Stimulated activated CD8-positive, alpha-beta memory T cell treated with anti-CD3 and anti-CD28 coated beads, Interleukin-15, amount 100 ng/mL, for 4 hours (primary cell): ENCODE measurements at regions not wholly inside any gene's neighbourhood (a gene's known extent, or its start where the extent isn't known, plus 50 kb on each side); places are given as distances from the start of the nearest gene placed in this dataset.

Source experiments
- DNase-seq, 2 donors: peaks; one replicate each; pipeline ENCODE4 v3.0.0-alpha.2; 2020; ENCODE audit warnings: low read depth in 2 of 2

DNA sequence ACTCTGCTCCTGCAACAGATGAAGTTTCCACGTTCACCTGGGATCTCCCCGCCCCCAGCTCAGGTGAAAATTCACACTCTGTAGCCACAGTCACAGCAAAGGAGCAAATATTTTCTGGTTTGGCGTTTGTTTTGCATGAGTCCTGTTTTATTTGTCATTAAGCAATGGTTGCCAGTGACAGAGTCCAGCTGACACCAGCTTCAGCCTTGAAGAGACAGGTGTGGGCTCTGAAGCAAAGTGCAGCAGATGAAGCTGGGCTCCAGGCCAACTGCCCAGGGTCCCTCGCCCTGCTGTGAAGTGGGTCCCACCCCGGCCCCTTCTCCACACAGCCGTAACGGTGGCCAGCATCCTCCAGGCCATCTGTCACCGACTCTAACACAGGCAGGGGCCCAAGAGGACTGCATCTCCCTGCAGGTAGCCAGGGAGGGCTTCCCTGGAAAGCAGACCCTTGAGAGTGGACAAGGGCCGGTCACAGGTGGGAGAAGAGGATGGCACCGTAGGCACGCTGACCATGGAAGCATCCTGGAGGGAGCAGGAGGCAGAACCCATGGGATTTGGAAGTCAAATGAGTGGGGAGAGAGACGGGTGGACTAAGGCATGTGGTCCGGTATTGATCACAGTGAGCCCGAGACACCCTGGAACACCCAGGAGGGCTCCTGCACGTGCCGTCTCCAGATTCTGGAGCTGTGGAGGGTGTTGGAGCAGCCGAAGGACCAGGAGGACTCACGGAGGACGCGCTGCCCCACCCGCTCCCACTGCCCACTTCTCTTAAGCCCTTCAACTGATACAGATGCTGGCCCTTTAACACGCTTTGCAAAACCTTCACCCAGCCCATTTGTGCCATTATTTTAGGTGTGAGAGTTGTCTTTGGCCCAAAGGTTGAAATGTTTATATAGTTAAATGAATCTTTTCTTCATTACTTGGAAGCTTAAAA lies 294.5 kb downstream of the BRD1 start:
- DNase-seq: no peak

GRCh38 chr22:49531368-49531791 lies 296.3 kb downstream of the BRD1 start:
- no peak for DNase-seq

DNA sequence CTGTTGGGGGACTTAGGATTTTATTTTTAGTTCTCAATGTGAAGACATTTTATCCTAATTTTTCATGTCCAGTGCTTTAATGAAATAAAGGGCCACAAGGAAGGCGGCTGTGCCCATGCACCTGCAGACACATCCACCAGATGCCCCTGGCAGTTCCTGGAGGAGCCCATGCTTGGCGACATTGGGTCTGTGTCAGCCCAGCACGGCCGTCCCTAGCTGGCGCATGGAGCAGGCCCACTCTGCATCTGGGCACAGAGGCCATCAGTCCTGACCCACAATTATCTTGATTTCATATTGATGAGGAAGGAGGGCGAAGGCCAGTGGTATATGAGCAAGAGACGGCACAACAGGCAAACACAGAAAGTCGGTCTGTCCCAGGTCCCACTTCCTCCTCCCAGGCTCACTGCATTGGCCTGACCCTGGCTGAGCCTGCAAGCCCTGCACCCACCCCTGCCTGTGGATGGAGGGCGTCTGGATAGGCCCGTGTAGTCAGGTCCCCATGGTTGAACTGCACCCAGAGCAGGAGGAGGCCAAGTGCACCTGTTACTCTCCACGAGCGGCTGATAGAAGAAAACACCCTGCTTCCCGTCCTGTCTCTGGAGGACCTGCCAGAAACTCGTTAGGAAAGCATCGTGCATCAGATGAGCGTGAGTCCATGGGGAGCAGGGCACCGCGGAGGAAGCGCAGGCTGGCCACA lies 296.9 kb downstream of the BRD1 start:
- DNase-seq: no peak

- DNase-seq: no peak
Observed at GRCh38 chr22:49528420-49528720, 299.3 kb downstream of the BRD1 start.

GRCh38 chr22:49527611-49528419 lies 299.9 kb downstream of the BRD1 start:
- no peak for DNase-seq

DNA sequence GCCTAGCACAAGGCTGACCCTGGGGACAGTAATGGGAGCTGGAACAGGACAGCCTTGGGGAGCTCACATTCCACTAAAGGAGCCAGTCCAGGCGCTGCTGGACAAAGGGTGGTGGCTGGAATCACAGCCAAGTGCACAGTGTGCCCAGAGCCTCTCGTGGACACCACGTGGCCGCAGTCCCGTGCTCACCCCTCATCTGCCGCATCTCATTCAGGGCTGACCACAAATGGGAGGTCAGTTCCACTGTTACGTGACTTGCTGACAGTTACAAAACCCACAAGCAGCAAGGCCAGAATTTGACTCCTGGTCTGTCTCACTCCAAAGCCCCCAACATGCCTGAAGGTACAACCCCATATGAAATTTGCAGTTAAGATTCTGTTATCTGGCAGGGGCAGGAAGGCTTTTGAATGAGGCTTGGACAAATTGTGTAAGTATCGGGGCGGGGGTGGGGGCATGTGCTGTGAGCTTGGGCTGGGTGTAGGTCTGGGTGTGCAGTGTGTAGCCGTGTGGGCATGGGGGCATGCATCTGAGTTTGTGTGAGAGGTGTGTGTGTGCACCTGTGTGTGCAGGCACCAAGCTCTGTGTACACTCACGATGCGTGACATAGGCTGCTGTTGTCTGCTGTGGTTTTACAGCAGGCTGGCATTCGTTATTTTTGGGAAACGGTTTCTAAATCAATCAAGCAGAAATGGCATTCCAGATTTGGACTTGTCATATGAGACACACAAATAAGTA lies 301.7 kb downstream of the BRD1 start:
- no peak for DNase-seq

DNA sequence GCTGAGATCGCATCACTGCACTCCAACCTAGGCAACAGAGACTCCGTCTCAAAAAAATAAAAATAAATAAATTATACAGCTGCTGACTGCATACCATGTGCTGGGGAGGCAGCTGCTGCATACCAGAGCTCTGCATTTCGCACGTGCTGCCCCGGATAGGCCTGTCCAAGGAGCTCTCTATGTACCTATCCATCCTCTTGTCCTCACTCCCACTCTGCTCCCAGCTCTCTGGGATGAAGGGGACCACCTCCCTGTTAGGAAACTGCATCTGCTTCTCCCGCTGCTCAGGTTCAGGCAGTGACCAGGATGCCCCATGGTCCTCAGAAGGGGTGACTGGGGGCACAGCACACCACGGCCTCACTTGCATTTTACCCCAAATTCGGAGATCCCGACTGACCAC lies 302.3 kb downstream of the BRD1 start:
- DNase-seq: no peak

DNA sequence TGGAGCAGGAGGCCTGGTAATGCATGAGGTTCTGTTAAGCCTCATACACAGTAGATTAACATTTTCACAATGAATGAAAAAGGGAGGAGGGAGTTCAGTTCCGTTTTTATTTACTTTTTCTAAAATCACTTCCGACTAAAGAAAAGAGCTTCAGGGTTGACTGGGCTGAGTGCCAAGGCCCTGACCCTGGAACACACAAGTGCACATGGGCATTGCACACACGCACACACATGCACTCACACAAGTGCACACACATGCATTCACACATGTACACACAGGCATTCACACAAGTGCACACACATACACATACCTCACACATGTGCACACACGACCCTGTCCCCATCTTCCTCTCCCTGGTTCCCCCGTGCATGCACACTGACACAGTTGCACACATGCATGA lies 303.3 kb downstream of the BRD1 start:
- DNase-seq: no peak

- no peak for DNase-seq
Observed at GRCh38 chr22:49523374-49524008, 304.2 kb downstream of the BRD1 start.

DNA sequence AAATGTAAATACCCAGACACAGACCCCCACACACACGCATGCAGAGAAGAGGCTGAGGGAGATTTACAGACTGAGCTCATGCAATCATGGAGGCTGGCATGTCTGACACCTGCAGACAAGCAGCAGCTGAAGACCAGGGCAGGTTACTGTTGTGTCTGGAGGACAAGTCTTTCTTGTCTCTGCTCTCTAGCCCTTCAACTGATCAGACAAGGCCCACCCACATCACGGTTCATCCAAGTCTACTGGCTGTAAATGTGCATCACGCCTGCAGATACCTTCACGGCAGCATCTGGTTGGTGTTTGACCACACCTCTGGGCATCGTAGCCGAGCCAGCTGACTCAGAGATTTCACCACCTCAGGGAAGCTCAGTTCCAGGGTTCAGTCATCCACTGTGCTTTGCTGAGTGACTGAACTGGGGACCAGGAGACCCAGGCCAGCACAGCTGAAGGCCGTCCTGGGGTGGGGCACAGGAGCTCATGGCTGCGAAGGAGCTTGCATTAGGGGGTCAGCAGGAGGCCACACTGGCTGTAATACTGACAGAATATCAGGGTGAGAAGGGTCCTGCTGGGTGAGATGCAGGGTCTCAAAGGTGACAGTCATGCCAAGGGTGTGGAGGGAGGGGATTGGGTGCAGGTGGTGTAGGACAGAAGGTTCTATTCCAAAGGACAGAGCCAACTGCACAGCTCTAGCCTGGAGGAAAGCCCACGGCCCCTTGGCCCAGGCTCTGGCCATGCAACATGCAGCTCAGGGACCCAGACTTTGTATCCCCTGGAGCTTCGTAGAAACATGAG lies 304.9 kb downstream of the BRD1 start:
- DNase-seq: no peak

DNA sequence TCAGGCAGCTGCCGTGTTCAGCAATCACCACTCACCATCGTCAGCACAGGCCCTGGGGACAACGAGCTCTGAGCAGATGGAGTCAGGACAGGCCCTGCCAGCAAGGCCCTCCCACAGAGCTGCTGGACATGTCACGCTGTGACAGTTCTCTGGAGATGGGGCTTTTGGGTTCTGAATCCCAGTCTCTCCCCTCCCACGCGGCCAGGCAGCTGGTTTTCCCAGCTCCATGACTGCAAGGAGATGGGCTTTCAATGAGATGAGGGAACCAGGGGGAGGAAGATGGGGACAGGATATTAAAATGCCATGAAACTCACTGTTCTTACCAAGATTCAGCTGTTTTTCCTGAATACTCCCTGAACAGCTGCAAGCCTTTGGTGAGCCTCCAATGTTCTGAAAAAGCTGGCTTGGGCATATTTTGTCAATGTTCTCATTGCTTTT lies 305.9 kb downstream of the BRD1 start:
- DNase-seq: no peak

GRCh38 chr22:49519117-49519737 lies 308.4 kb downstream of the BRD1 start:
- DNase-seq: no peak

GRCh38 chr22:49518436-49518970 lies 309.2 kb downstream of the BRD1 start:
- DNase-seq: no peak

GRCh38 chr22:49517667-49518185 lies 309.9 kb downstream of the BRD1 start:
- DNase-seq: no peak

DNA sequence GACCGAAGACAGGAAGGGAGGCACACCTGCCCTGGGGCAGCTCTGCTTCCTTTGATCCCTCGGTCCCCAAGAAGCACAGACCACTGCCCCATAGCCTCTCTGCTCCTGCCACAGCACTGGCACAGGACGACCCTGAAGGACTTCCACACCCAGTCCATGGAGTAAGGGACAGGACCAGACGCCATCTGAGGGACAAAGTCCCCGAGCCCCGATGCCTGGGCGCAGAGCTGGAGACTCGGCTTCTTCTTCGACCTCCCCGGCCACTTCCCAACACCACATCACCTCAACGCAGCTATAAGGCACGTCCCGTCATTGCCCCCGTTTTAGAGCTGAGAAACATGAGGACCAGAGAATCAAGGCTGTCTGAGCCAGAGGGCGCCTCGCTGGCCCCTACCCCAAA lies 310.5 kb downstream of the BRD1 start:
- DNase-seq: no peak

DNA sequence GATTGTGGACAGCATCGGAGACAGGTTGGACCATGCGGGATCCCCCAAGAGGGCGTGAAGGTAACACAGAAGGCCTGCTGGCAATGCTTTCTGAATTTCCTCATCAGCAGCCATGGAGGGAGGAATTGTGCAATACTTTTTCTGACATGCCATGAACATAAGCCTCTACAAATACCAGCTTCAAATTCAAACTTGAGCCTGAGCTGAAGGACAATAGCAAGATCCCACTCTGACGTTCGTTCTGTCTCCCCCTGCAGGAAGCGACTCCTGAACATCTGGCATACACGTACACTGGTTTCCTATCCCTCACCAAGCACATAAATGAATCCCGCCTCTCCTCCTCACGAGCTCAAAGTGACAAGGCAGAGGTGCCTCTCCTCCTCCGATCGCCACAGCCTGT lies 312.2 kb downstream of the BRD1 start:
- DNase-seq: no peak

DNA sequence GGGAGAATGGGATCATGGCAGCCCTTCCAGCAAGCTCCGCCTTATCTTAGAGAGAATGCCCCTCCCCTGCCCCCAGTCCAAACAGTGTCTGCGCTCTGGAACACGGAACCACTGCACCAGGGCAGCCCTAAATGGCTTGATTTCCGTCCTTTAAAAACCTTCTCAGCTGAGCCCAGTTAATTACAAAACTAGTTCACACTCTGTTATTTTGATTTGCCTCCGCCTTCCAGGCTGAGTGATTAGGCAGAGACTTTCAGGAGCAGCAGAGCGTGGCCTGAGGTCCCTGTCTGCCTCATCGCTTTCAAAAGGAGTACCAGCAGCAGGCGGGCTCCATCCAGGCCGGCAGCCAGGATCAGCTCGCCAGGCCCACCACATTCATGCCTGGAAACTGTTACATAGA lies 313.0 kb downstream of the BRD1 start:
- DNase-seq: no peak

DNA sequence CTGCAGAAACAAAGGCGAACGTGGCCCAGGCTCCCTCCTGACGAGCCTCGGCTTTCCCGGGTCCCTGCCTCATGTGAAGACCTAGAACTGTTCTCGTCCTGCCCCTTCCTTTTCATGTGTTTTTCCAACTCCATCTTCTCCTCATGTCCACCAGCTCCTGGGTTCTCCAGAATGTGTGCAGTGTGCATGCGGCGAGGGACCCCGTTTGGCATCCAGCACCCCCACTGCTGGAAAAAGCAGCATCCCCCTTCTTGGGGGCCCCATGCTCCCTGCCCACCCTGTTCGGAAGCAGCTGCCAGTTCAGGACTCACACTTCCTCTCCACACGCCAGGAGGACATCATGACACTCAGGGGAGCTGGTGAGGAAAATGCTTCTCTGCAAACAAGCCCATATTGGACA lies 313.5 kb downstream of the BRD1 start:
- DNase-seq: no peak

GRCh38 chr22:49513358-49513851 lies 314.3 kb downstream of the BRD1 start:
- DNase-seq: no peak
